ENCODE measurements at regions not wholly inside any gene's neighbourhood (a gene's known extent, or its start where the extent isn't known, plus 50 kb on each side); places are given as distances from the start of the nearest gene placed in this dataset.

- TF ChIP-seq CTCF (IDR thresholded peaks at IDR 0.05) (no peak), POLR2A (IDR thresholded peaks at IDR 0.05) (no peak)
These were observed 66.7 kb upstream of the MME start for GRCh38 chr3:155013427-155013826.
